B cell (primary cell): ENCODE measurements at regions not wholly inside any gene's neighbourhood (a gene's known extent, or its start where the extent isn't known, plus 50 kb on each side); places are given as distances from the start of the nearest gene placed in this dataset.

Source experiments
- ATAC-seq: fragments of 200-7000 bp; cut with Tn5 transposase; one replicate; pipeline ENCODE4 v1.10.0; 2021; ENCODE audit warnings: low read depth, mild to moderate bottlenecking, moderate number of reproducible peaks, moderate library complexity
- CTCF ChIA-PET: fragments of 350-600 bp; sonication (Branson Sonifier 250); formaldehyde crosslinking; loops from one replicate; lab custom pipeline; 2021; ENCODE audit warnings: antibody characterized with exemption, inconsistent platforms; lab: Charles Lee
- POLR2A ChIA-PET: fragments of 350-600 bp; sonication (Branson Sonifier 250); formaldehyde crosslinking; loops from one replicate; lab custom pipeline; 2021; ENCODE audit warnings: antibody characterized with exemption; lab: Charles Lee
- DNase-seq: peaks from one replicate; pipeline ENCODE4 v3.0.0; 2013
- H2AFZ ChIP-seq: 2 replicates; pipeline ENCODE4 v1.6.1; 2012; ENCODE audit warnings: mild to moderate bottlenecking, low read depth, low read length; ENCODE audit not compliant: insufficient read depth, poor library complexity, severe bottlenecking
- H3K27ac ChIP-seq, 2 donors: 1 replicate in 1 of 2; 2 replicates in 1 of 2; pipeline ENCODE4 v1.5.1; 2012 to 2013; ENCODE audit warnings: low read length in 2 of 2, mild to moderate bottlenecking in 2 of 2, moderate library complexity in 1 of 2
- H3K27me3 ChIP-seq, 4 experiments: fragments of 200-600 bp in 1 of 4; sonication (generic) in 1 of 4; replicated peaks in 1 of 4; 1 replicate in 2 of 4; 2 replicates in 2 of 4; pipeline versions ENCODE4 v1.6.1 to v1.7.0; 2013 to 2016; ENCODE audit warnings: low read length in 3 of 4, mild to moderate bottlenecking in 2 of 4, mixed read lengths in 1 of 4, moderate library complexity in 1 of 4; ENCODE audit not compliant: insufficient read depth in 4 of 4, control insufficient read depth in 3 of 4; ENCODE audit errors: control extremely low read depth in 1 of 4
- H3K36me3 ChIP-seq, 2 experiments: replicated peaks in 1 of 2; 1 replicate in 1 of 2; 2 replicates in 1 of 2; pipeline versions ENCODE4 v1.6.1 to v1.7.1; 2013; ENCODE audit warnings: low read length in 1 of 2; ENCODE audit not compliant: insufficient read depth in 2 of 2, control insufficient read depth in 1 of 2; ENCODE audit errors: control extremely low read depth in 1 of 2, extremely low read depth in 1 of 2
- H3K4me1 ChIP-seq, 2 donors: fragments of 200-600 bp in 1 of 2; sonication (generic) in 1 of 2; 1 replicate in 1 of 2; 2 replicates in 1 of 2; pipeline versions ENCODE4 v1.5.1 to v1.6.1; 2013 to 2017; ENCODE audit warnings: low read length in 2 of 2; ENCODE audit not compliant: control insufficient read depth in 2 of 2, insufficient read depth in 2 of 2
- H3K4me2 ChIP-seq: replicated peaks from 2 replicates; pipeline ENCODE3; 2012; ENCODE audit warnings: mild to moderate bottlenecking, low read depth, low read length; ENCODE audit not compliant: poor library complexity, severe bottlenecking
- H3K4me3 ChIP-seq, 5 experiments: fragments of 200-600 bp in 1 of 5; sonication (generic) in 1 of 5; 1 replicate in 3 of 5; 2 replicates in 2 of 5; pipeline versions ENCODE4 v1.5.1 to v1.7.0; 2011 to 2016; ENCODE audit warnings: low read length in 4 of 5, mild to moderate bottlenecking in 4 of 5, low read depth in 2 of 5, control low read depth in 1 of 5, moderate library complexity in 1 of 5; ENCODE audit not compliant: insufficient read depth in 1 of 5; ENCODE audit errors: control extremely low read depth in 1 of 5, extremely low read depth in 1 of 5
- H3K79me2 ChIP-seq: fragments of 200-600 bp; sonication (generic); one replicate; pipeline ENCODE4 v1.6.0; 2016; ENCODE audit warnings: low read length; ENCODE audit not compliant: control insufficient read depth, insufficient read depth
- H3K9ac ChIP-seq: fragments of 200-600 bp; sonication (generic); 2 replicates; pipeline ENCODE4 v1.6.1; 2017; ENCODE audit warnings: mild to moderate bottlenecking, low read length, moderate library complexity
- H3K9me3 ChIP-seq, 3 donors: one replicate each; pipeline versions ENCODE4 v1.6.1 to v1.7.1; 2013; ENCODE audit warnings: low read length in 2 of 3; ENCODE audit not compliant: control insufficient read depth in 2 of 3, insufficient read depth in 1 of 3; ENCODE audit errors: control extremely low read depth in 1 of 3
- H4K20me1 ChIP-seq: 2 replicates; pipeline ENCODE4 v1.6.0; 2012; ENCODE audit warnings: mild to moderate bottlenecking, low read length; ENCODE audit not compliant: insufficient read depth, control insufficient read depth, poor library complexity, severe bottlenecking
- H3K27ac Mint-ChIP-seq: one replicate; pipeline ENCODE4 v1.8.0; 2021; ENCODE audit warnings: mixed read lengths
- H3K27me3 Mint-ChIP-seq: one replicate; pipeline ENCODE4 v1.8.0; 2021; ENCODE audit warnings: mixed read lengths
- H3K4me1 Mint-ChIP-seq: one replicate; pipeline ENCODE4 v1.8.0; 2021; ENCODE audit warnings: mixed read lengths
- H3K4me3 Mint-ChIP-seq: one replicate; pipeline ENCODE4 v1.8.0; 2021; ENCODE audit warnings: mixed read lengths
- H3K9me3 Mint-ChIP-seq: one replicate; pipeline ENCODE4 v1.8.0; 2022; ENCODE audit warnings: mixed read lengths; ENCODE audit not compliant: insufficient read depth
- EZH2 ChIP-seq: IDR thresholded peaks from 2 replicates; pipeline ENCODE4 v1.6.1; 2012; ENCODE audit warnings: borderline replicate concordance, low read depth, mild to moderate bottlenecking, moderate library complexity, low read length; ENCODE audit not compliant: insufficient read depth, poor library complexity, severe bottlenecking
- WGBS: methylation state at CpG from one replicate; pipeline ENCODE4 v1.1.5; 2013; ENCODE audit warnings: missing lambda C conversion rate; ENCODE audit not compliant: insufficient coverage; 5-methylcytosine and 5-hydroxymethylcytosine counted together
- intact Hi-C: fragments of 100-400 bp; cut with micrococcal nuclease; formaldehyde crosslinking; loops from one replicate; pipeline ENCODE4 v1.10.0; 2022
- TF ChIP-seq, protein P1 (sequence below): fragments of 200-600 bp; IDR thresholded peaks from one replicate; pipeline ENCODE4 v1.8.0; 2022; ENCODE audit warnings: antibody characterized with exemption, mild to moderate bottlenecking

GRCh38 chr10:130412317-130412716 is 276.1 kb downstream of the GLRX3 start:
- ATAC-seq (no peak), DNase-seq (no peak)
- peaks cover 0 to 20% (median 0%) of the 10 kb centered on the region in 3 donors for H3K9me3 ChIP-seq
- no peak overlapping the region for H3K4me3 ChIP-seq
- Mint-ChIP-seq H3K4me3 (no peak overlapping the region), H3K9me3 (peaks cover 9% of the 10 kb centered on the region), H3K4me1 (no peaks in the 10 kb centered on the region), H3K27me3 (peaks cover 4% of the 10 kb centered on the region), H3K27ac (no peak overlapping the region)
- H3K36me3 ChIP-seq = no peaks in the 10 kb centered on the region
- H3K27me3 ChIP-seq = no peaks in the 10 kb centered on the region
- TF ChIP-seq EZH2 = no peak
- TF ChIP-seq, protein P1, sequence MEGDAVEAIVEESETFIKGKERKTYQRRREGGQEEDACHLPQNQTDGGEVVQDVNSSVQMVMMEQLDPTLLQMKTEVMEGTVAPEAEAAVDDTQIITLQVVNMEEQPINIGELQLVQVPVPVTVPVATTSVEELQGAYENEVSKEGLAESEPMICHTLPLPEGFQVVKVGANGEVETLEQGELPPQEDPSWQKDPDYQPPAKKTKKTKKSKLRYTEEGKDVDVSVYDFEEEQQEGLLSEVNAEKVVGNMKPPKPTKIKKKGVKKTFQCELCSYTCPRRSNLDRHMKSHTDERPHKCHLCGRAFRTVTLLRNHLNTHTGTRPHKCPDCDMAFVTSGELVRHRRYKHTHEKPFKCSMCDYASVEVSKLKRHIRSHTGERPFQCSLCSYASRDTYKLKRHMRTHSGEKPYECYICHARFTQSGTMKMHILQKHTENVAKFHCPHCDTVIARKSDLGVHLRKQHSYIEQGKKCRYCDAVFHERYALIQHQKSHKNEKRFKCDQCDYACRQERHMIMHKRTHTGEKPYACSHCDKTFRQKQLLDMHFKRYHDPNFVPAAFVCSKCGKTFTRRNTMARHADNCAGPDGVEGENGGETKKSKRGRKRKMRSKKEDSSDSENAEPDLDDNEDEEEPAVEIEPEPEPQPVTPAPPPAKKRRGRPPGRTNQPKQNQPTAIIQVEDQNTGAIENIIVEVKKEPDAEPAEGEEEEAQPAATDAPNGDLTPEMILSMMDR = no peak
- no peak overlapping the region for H3K4me2 ChIP-seq
- WGBS = 55% methylated on average over 4 of the region's 5 CpGs
- intact Hi-C loops = no loop called here
- no peaks in the 10 kb centered on the region for H3K4me1 ChIP-seq
- CTCF ChIA-PET = no interaction called here
- H3K27ac ChIP-seq = no peak overlapping the region
- H3K79me2 ChIP-seq = no peaks in the 10 kb centered on the region
- H2AFZ ChIP-seq = no peak overlapping the region
- no peaks in the 10 kb centered on the region for H4K20me1 ChIP-seq
- POLR2A ChIA-PET = no interaction called here
- H3K9ac ChIP-seq = no peak overlapping the region

- Histone ChIP-seq H3K4me1 (no peaks in the 10 kb centered on the region), H3K4me2 (no peak overlapping the region), H3K9me3 (peaks cover 0 to 14% (median 0%) of the 10 kb centered on the region in 3 donors), H2AFZ (no peak overlapping the region), H4K20me1 (no peaks in the 10 kb centered on the region), H3K9ac (no peak overlapping the region), H3K27me3 (no peaks in the 10 kb centered on the region), H3K4me3 (no peak overlapping the region), H3K36me3 (no peaks in the 10 kb centered on the region), H3K79me2 (no peaks in the 10 kb centered on the region), H3K27ac (no peak overlapping the region)
- ATAC-seq (no peak), DNase-seq (no peak)
- intact Hi-C loops = no loop called here
- POLR2A ChIA-PET = no interaction called here
- 89% methylated on average over 9 of the region's 9 CpGs for WGBS
- no peak overlapping the region for H3K27ac Mint-ChIP-seq
- H3K27me3 Mint-ChIP-seq = peaks cover 4% of the 10 kb centered on the region
- no peak for TF ChIP-seq EZH2
- TF ChIP-seq, protein P1 = no peak
- H3K4me3 Mint-ChIP-seq = no peak overlapping the region
- H3K9me3 Mint-ChIP-seq = peaks cover 6% of the 10 kb centered on the region
- CTCF ChIA-PET = no interaction called here
- no peaks in the 10 kb centered on the region for H3K4me1 Mint-ChIP-seq
Observed at GRCh38 chr10:130416334-130417150, 280.4 kb downstream of the GLRX3 start.
